Renal cortical epithelial cell (primary cell): ENCODE measurements at regions not wholly inside any gene's neighbourhood (a gene's known extent, or its start where the extent isn't known, plus 50 kb on each side); places are given as distances from the start of the nearest gene placed in this dataset.
"Not testable (repeated sequence)": the region's sequence is repeated elsewhere in the genome, so short reads cannot be mapped to it uniquely, and the experiment has no call there.

ENCODE experiments used
- DNase-seq: peaks from one replicate; pipeline ENCODE4 v3.0.0-alpha.2; 2011; ENCODE audit warnings: low read depth

DNA sequence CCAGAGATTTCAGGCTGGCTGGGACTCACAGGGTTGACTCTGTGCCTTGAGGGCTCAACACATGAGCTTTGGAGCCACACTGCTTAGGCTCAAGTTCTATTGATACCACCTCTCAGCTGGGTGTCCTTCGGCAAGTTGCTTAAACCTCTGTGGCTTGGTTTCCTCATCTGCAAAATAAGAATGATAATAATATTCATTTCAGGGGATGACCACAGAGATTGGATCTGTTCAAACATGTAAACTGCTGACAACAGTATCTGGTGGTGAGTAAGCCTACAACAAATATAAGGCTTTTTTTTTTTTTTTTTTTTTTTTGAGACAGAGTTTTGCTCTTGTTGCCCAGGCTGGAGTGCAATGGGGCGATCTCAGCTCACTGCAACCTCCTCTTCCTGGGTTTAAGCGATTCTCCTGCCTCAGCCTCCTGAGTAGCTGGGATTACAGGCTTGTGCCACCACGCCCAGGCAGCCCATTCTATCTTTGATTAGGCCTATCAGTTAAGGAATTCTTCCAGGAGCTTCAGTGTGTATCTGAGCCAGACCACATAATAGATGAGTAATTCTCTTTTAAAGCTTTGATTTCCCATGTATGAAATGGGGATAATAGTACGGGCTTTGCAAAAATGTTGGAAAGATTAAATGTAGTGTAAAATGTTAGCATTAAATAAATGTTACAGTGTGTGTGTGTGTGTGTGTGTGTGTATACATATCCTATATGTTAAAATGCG, 437.6 kb downstream of the PRDM2 start:
- no peak for DNase-seq

DNA sequence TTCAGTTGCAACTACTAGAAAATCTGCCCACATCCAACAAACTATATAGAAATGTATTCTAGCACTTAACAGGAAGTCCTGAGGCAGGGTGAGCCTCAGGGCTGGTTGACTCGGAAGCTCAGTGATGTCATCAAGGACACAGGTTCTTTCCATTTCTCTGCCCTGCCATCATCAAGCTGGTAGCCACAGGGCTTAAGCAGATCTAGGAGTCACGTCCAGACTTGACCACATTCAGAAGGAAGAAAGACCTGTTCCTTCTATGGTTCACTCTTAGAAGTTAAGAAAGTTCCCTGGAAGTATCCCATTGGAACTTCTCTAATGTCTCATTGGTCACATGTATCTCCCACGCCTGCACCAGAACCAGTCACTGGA, 438.1 kb downstream of the PRDM2 start:
- peak; percentile 13 for DNase-seq

DNA sequence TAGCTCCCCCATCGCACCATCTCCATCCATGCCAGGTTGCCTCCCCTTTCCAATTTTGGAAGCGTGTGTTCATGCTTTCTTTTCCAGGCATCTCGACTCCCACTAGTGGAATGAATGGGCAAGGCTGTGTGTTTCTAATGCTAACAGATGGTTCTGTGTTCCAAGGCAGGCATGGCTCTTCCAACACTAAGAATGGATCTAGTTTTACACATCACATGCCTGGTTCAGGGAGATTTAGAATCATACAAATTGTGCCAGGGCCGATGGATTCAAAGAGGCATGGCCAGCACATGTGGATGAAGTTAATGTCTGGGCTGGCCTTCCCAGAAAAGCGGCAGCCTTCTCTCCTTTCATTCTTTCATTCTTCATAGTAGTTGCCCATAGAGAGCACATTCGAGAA, 438.7 kb downstream of the PRDM2 start:
- DNase-seq: no peak

DNA sequence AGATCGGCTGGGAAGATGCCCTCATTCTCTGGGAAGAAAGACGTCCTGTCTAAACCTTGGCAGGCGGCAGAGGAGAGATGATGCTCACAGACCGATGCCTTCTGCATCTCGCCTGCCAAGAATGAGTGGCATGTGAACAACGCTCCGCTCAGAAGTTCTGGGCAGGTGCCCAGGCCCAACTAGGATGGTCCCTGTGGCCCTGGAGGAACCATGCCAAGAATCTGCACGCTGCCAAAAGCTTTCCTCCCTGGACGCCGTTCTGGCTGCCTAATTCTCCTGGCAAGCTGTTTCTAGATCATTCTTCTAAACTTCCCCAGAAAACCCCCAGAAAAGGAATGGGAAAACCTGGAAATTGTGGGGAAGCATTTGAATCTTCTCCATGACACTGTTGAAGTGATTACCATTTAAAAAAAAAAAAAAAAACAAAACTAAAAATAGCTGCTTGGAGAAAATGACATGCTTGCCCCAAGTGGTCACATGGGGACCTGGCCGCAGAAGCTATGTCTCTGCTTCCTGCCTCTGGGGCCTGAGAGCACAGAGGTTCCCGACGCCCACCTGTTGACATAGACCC, 440.9 kb downstream of the PRDM2 start:
- DNase-seq: no peak

DNA sequence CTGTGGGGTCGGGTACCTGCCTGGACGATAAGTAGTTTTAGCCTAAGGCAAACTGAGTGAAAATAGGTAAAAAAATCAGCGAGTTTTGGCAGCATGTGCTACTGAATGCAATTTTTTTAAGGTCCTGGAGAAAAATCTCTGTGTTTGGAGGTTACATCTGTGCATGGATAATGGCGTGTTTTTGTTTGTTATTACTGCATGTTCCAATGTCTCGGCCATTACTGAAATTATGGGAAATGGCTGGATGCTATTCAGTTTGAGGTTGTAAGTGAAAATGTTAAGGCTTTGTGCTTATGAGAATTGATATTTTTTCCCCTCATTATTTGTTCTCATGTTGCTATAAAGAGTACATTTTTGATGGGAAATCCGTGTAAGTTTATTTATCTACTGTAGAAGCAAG, 441.7 kb downstream of the PRDM2 start:
- no peak for DNase-seq

DNA sequence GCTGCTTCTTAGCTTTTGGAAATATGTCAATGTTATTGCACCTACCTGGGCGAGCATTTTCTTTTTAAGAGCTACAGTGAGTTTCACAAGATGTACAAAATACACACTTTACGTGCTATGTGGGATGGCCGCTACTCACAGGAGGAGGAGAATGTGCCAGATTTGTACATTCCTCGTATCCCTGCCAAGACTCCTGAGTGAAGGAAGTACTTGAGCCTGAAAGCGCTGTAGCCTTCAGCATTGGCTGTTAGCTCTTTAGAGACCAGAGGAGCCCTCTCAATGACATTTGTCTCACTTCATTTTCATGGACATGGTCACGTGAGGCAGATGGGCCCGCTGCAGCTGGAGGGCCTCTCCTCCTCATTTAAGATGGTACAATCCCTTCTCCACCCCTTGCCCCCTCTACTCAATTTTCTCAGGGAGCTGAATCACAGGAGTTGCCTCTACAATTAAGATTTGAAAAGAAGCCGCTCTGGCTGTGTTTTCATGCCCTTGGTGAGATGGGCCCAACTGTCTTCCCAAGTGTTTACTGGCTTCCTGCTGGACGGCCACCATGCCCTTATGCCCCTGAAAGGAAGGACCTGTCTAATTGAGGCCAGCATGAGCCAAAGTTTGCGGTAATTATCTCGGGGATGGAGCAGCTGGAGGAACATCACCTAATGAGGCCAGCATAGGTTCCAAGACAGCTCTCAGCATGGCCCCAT, 442.6 kb downstream of the PRDM2 start:
- no peak for DNase-seq

DNA sequence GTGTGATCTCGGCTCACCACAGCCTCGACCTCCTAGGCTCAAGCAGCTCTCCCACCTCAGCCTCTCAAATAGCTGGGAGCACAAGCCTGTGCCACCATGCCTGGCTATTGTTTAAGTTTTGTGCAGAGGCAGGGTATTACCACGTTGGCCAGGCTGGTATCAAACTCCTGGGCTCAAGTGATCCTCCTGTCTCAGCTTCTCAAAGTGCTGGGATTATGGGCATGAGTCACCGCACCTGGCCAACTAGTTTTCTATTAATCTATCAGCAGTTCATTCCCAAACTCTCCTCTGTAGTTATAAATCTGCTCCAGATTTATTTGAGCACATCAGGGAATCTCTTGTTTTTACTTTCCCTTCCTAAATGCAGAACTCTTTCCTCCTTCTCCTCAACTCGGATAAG, 443.8 kb downstream of the PRDM2 start:
- DNase-seq: no peak

DNA sequence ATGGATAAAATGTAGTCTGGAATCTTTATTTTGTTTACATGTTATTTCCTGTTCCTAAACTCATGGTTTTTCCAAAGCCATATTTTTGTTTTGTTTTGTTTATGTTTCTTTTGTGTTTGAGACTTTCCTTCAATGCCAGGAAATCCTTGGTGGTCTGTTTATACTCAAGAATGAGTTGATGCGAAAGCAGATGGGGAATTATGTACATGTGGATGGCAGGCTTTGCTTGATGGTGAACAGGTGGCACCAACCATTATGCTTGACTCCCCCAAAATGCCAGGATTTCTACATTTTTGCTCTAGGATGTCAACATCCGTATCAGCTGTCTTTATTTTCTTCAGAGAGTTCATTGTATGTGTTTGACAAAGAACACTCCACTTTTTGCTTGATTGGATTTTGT, 448.5 kb downstream of the PRDM2 start:
- no peak for DNase-seq

DNA sequence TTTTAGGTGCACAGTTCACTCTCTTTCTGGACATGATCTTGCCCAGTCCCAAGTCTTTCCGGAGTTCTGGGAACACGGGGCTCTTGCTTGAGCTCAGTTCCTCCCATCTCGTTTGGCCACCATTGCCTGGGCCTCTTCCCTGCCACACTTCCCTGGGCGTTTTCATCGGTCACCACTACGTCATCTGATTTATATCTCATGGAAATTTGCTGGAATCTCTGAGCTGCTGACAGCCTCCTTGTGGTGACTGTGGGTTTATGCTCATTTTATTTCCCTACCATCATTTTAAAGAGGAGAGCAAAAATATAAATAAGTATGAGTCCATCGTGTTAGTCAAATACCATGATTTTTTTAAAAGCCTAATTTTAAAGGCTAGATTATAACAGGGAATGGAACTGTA, 449.1 kb upstream of the KAZN start:
- DNase-seq: no peak

DNA sequence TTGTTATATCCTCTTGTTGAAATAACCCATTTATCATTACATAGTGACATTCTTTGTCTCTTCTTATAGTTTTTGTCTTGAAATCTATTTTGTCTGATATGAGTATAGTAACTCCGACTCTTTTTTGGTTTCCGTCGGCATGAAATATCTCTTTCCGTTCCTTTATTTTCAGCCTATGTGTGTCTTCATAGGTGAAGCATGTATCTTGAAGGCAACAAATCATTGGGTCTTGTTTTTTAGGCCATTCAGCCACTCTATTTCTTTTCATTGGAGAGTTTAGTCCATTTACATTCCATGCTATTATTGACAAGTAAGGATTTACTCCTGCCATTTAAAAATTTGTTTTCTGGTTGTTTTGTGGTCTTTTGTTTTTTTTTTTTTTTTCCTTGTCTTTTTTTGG, 441.9 kb upstream of the KAZN start:
- DNase-seq: no peak

DNA sequence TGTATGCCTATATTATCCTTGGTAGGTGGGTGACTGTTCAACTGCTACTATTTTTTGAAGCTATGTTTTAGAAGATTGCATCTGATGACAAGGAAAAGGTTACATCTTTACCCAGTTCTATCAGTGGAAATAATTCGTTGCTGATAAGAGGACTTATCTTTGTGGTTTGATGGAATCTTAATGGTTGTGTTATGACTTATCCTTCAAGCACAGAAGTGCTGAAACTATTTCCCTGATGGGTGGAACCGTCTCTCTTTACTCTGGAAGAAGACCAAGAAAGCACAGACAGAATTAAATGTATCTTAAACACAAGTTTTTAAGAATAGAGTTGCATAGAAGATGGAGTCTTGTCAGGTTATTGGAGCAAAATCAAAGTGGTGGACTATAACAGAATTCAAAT, 437.7 kb upstream of the KAZN start:
- no peak for DNase-seq

DNA sequence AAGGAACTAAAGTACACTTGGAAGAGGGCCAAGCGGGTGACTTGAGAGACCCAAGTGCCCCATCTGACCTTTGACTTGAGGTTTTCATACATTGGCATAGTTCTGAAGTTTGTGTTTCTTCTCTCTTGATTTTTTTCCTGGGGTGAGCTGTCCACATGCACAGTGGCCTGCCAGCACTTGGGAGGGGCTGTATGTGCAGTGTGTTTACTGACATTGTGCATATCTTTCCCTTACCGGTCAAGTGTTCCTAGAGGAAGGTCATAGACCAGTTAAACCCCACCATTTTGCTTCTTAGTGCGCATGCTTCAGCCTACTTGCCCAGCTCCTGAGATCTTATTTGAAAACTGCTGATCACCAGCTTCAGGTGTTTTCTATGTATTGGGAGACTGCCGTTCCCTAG, 435.2 kb upstream of the KAZN start:
- DNase-seq: no peak

DNA sequence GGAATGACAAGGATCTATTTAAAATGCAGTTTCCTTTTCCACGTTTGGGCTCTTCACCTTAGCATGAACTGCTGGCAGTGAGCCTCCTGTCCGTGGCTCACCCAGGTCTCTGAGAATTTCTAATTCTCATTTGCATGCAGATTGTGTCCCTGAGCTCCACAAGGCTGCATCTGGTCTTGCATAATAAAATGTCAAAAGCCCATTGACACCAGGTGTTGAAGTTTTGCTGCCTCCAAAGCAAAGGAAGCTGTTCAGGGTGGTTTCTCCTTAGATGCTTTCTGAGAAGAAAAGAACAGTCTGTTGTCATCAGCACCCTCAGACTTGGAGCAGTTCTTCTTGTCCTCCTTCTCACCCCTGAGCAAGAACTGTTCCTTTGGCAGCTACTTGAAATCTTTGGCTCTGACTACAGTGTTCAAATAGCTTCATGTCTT, 433.1 kb upstream of the KAZN start:
- DNase-seq: peak; percentile 18

DNA sequence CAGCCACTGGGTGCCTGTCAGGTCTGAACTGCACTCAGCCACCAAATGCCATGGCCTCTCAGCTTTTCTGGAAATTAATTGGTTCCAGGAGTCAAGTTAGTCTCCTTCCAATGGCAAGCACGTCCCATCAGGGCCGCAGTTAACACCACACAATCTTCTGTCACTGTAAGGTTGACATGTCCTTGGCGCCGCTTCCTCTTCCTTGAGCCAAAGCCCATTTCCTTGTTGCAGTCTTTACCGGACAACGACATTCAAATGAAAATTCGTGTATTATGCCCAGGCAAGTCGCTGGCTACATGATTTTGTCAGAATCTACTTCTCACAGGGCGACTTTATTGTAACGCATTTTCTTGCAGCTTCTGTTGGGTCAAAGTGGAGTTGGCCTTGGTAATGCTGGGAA, 430.6 kb upstream of the KAZN start:
- DNase-seq: no peak

DNA sequence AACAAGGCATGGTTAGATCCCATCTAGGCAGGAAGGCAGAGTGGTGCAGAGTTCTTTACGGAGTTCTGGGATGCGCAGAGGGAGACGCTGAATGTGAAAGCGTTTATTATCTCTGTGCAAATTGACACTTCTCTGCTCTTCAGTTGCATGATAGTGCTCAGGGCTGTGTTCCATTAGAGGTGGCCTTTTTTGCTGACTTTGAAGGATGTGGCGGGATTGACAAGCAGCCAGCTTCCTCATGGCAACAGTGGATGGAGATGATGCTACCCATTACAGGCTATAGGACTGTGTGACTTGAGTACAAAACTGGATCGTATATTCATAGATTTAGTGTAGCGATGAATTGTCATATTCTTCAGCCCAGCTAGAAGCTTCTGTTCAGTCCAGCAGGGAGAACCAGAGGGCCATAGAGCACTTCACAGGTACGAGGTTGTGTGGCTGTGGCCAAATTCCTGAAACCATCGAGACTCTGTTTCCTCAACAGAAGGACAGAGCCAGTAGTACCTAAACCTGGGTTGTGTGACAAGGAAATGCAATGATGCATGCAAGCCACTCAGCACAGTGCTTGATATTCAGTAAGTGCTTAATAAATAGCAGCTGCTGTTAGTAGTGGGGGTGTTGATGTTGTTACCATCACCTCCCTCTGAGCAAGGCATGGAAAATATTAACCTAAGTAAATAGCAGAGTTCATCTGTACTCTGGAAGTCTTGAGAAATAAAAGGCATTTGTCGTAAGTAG, 430.0 kb upstream of the KAZN start:
- DNase-seq: peak; percentile 33

DNA sequence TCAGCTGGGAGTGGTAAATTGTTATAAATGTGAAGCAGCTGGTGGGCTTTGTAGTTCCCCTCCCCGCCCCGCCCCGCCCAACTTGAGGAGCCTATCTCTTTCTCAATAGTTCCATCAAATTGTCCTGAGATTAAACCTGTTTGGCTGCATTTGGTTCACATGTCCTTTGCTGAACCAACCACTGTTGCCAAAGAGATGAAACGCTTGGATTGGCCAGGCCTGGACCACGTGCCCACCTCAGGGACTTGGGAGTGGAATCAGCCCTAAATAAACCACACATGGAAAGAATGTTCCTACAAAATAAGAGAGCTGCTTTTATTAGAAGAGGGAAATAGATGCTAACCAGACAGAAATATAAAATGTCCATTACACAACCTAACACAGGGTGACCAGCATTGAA, 424.9 kb upstream of the KAZN start:
- no peak for DNase-seq

DNA sequence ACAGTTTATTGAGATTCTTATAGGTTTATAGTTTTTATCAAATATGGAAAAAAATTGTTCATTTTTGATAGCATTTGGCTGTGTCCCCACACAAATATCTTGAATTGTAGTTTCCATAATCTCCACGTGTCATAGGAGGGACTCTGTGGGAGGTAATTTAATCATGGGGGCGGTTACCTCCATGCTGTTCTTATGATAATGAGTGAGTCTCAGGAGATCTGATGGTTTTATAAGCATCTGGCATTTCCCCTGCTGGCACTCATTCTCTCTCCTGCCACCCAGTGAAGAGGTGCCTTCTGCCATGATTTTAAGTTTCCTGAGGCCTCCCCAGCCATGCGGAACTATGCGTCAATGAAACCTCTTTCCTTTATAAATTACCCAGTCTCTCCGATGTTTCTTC, 420.6 kb upstream of the KAZN start:
- not testable (repeated sequence) for DNase-seq

DNA sequence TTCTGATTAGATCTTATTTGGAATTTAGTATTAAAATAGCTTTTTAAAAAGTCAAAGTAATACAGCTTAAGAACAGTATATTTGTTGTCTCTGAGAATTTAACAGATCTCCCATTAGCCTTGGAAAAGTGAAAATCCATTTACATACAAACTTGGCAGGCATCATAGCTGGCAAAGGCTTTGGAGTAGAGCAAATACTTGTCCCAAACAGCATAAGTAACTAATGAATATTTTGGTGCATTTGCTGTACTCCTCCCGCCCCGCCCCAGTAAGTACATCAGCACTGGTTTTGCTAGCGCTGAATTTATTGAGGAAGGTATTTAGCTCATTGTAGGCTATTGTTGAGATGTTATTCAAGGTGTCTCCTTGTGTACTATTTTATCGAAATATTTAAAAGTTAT, 417.7 kb upstream of the KAZN start:
- no peak for DNase-seq

DNA sequence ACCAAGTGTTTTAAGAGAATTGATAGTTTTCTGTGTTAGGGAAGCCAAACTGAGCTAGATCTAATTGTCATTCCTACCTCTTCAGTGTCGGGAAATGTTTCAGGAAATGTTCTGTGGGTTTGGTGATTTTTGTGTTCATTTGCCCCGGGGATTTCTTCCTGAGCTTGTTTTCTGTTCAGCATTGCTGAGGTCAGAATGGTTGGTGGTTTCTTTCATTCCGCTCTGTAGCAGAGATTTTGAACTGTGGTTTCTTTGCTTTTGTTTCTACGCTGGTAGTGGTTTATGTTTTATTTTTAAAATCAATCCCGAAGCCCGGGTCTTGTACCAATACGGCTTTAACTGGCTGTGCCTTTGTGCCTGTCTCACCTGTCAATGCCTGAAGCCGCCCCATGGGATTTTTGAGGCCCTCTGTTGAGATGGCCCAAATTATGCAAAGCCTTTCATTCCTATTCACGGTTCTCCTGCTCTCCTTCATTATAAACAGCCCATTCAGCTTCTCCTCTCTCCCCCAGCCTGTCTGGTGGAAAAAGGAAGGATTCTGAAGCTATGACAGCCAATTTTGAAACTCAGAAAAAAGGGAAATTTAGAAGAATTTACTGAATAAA, 417.2 kb upstream of the KAZN start:
- peak; percentile 31 for DNase-seq

DNA sequence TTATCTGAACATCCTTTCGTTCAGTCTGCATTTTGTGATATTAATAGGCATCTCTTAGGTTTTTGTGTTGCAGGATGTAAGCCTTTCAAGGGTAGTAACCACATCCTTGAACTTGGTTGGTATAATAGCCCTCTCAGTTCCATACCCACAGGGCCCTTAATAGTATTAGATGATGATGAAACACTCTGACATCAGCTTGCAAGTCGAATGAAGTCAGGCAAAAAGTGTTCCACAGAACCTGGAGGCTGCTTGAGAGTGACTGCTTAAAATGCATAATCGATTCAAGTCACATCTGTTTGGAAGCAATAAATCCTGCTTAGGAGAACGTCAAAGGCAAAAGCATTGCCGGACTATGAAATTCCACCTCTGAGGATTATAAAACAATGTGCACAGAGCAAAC, 415.6 kb upstream of the KAZN start:
- DNase-seq: no peak

DNA sequence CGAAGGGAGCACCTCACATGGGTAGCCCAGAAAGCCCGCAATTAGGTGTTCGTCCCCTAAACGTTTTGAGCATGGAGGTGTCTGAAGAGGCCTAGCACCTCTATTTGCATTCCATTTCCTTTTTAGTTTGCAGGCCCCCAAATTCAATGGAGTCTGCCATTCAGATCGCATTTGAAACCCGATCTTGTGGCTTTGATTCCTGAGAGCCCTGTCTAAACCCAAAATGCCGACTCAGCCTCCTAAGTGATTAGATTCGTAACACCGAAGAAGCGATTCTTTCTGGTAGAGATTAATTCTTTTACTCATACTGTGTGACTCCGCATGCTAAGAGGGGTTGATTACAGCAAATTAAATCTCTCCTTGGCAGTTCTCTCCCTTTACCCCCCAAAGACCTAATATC, 415.2 kb upstream of the KAZN start:
- DNase-seq: no peak

DNA sequence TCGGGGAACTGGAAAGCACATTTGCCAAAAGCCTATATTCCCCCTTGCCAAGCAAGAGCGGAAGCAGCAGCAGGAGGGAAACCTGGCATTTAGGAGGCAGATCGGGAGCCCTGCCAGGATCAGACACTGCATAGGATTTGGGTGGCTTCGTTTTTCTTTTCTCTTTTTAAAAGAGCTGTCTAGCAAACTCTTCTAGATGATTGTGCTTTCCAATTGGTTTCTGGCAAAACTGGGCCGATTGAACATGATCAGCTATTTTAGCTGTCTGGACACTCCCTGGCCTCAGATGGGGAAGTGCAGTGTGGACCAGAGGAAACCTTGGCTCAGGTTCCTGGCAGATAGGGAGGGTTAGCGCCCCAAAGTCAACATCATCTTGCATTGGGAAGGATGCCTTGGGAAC, 414.0 kb upstream of the KAZN start:
- no peak for DNase-seq
